ENCODE measurements at regions not wholly inside any gene's neighbourhood (a gene's known extent, or its start where the extent isn't known, plus 50 kb on each side); places are given as distances from the start of the nearest gene placed in this dataset.

- in situ Hi-C loops (cut with MboI; ENCODE audit: low pct_ligation_motif_present in 1 of 4, low pct_unique_long_range_greater_than_20kb in 1 of 4, low sequenced_read_pairs in 3 of 4), result loop anchor here (5.0 to 25.0 kb wide), 2 partner anchors 155 to 555 kb away; no protein-coding TSS in a partner anchor
- DNase-seq, result no peak
- Histone ChIP-seq H3K4me3 (no peak overlapping the region), H3K36me3 (no peaks in the 10 kb centered on the region), H3K9me3 (no peaks in the 10 kb centered on the region), H3K27me3 (no peaks in the 10 kb centered on the region), H3K27ac (no peak overlapping the region), H3K4me1 (peaks cover 10 to 34% (median 23%) of the 10 kb centered on the region in 4 donors)
- intact Hi-C loops (cut with DNase I; ENCODE audit: low total_unique reads), result loop anchor here (1.0 to 2.0 kb wide), 2 partner anchors 156 to 225 kb away; no protein-coding TSS in a partner anchor
- WGBS, 2 donors (ENCODE audit: low coverage in 1 of 2), result 81 to 82% methylated on average over 4 to 8 of the region's 8 CpGs
- TF ChIP-seq EP300 (IDR thresholded peaks at IDR 0.05; ENCODE audit: low read depth) (no peak), CTCF (IDR thresholded peaks at IDR 0.05) (no peak), POLR2A (IDR thresholded peaks at IDR 0.05) (no peak), POLR2AphosphoS5 (IDR thresholded peaks at IDR 0.05) (no peak)
These were observed 121.9 kb upstream of the LGALSL start for GRCh38 chr2:64331849-64332699.

- Histone ChIP-seq H3K9me3 (no peaks in the 10 kb centered on the region), H3K27ac (no peak overlapping the region), H3K4me3 (no peak overlapping the region), H3K27me3 (no peaks in the 10 kb centered on the region), H3K36me3 (no peaks in the 10 kb centered on the region), H3K4me1 (peaks cover 0 to 5% (median under 1%) of the 10 kb centered on the region in 4 donors)
- TF ChIP-seq POLR2AphosphoS5 (IDR thresholded peaks at IDR 0.05), result no peak
- no peak for TF ChIP-seq EP300 (IDR thresholded peaks at IDR 0.05; ENCODE audit: low read depth)
- TF ChIP-seq POLR2A (IDR thresholded peaks at IDR 0.05), result no peak
- no peak for TF ChIP-seq CTCF (IDR thresholded peaks at IDR 0.05)
- in situ Hi-C loops (cut with MboI; ENCODE audit: low pct_ligation_motif_present in 1 of 4, low pct_unique_long_range_greater_than_20kb in 1 of 4, low sequenced_read_pairs in 3 of 4), result loop anchor here in 2 of 4 donors (25.0 kb wide), 1 partner anchor 551 kb away; no protein-coding TSS in a partner anchor
- 75 to 94% methylated on average over 1 of the region's 1 CpG for WGBS, 2 donors (ENCODE audit: low coverage in 1 of 2)
- intact Hi-C loops (cut with DNase I; ENCODE audit: low total_unique reads), result no loop called here
- DNase-seq, result no peak
These were observed 117.8 kb upstream of the LGALSL start for GRCh38 chr2:64336171-64336570.

- intact Hi-C loops (cut with DNase I; ENCODE audit: low total_unique reads) (no loop called here), in situ Hi-C loops (cut with MboI; ENCODE audit: low pct_ligation_motif_present in 1 of 4, low pct_unique_long_range_greater_than_20kb in 1 of 4, low sequenced_read_pairs in 3 of 4) (loop anchor here in 2 of 4 donors (25.0 kb wide), 1 partner anchor 550 kb away; no protein-coding TSS in a partner anchor)
- no peak for TF ChIP-seq CTCF (IDR thresholded peaks at IDR 0.05)
- TF ChIP-seq EP300 (IDR thresholded peaks at IDR 0.05; ENCODE audit: low read depth), result no peak
- TF ChIP-seq POLR2A (IDR thresholded peaks at IDR 0.05), result no peak
- no peak for TF ChIP-seq POLR2AphosphoS5 (IDR thresholded peaks at IDR 0.05)
These were observed 116.6 kb upstream of the LGALSL start for GRCh38 chr2:64337314-64337713.

GRCh38 chr2:64338108-64338507 lies 115.9 kb upstream of the LGALSL start:
- Histone ChIP-seq H3K4me3 (no peak overlapping the region), H3K36me3 (no peaks in the 10 kb centered on the region), H3K27ac (no peak overlapping the region), H3K4me1 (no peaks in the 10 kb centered on the region), H3K27me3 (no peaks in the 10 kb centered on the region), H3K9me3 (no peaks in the 10 kb centered on the region)
- no peak for DNase-seq
- in situ Hi-C loops (cut with MboI; ENCODE audit: low pct_ligation_motif_present in 1 of 4, low pct_unique_long_range_greater_than_20kb in 1 of 4, low sequenced_read_pairs in 3 of 4), result loop anchor here in 2 of 4 donors (25.0 kb wide), 1 partner anchor 549 kb away; no protein-coding TSS in a partner anchor
- WGBS, 2 donors (ENCODE audit: low coverage in 1 of 2), result 71 to 86% methylated on average over 4 of the region's 4 CpGs
- no peak for TF ChIP-seq POLR2AphosphoS5 (IDR thresholded peaks at IDR 0.05)
- no peak for TF ChIP-seq POLR2A (IDR thresholded peaks at IDR 0.05)
- intact Hi-C loops (cut with DNase I; ENCODE audit: low total_unique reads), result no loop called here

More at GRCh38 chr2:64337314-64337713, 116.6 kb upstream of the LGALSL start:
- no peaks in the 10 kb centered on the region for H3K36me3 ChIP-seq
- no peaks in the 10 kb centered on the region for H3K27me3 ChIP-seq
- DNase-seq, result no peak
- H3K4me3 ChIP-seq, result no peak overlapping the region
- no peaks in the 10 kb centered on the region for H3K9me3 ChIP-seq
- 96% methylated on average over 3 of the region's 3 CpGs; no CpG with 5 or more reads in 1 of the 2 donors for WGBS, 2 donors (ENCODE audit: low coverage in 1 of 2)
- H3K4me1 ChIP-seq, result no peaks in the 10 kb centered on the region
- no peak overlapping the region for H3K27ac ChIP-seq
